MM.1S (cell line): ENCODE measurements at regions not wholly inside any gene's neighbourhood (a gene's known extent, or its start where the extent isn't known, plus 50 kb on each side); places are given as distances from the start of the nearest gene placed in this dataset.

Experiments used
- DNase-seq: peaks from one replicate; pipeline ENCODE4 v3.0.0-alpha.2; 2015
- H2AFZ ChIP-seq: fragments of 300-600 bp; sonication (generic); 2 replicates; pipeline ENCODE4 v1.6.0; 2016; ENCODE audit warnings: antibody characterized with exemption, low read length
- H3F3A ChIP-seq: fragments of 300-600 bp; sonication (generic); 2 replicates; pipeline ENCODE4 v1.6.1; 2016; ENCODE audit warnings: mild to moderate bottlenecking, antibody characterized with exemption, low read length, moderate library complexity, mixed read lengths; ENCODE audit not compliant: insufficient read depth
- H3K27ac ChIP-seq: fragments of 300-600 bp; sonication (generic); 2 replicates; pipeline ENCODE4 v1.5.1; 2016; ENCODE audit warnings: mild to moderate bottlenecking, low read length
- H3K27me3 ChIP-seq: fragments of 300-600 bp; sonication (generic); replicated peaks from 2 replicates; pipeline ENCODE4 v1.6.0; 2016; ENCODE audit warnings: low read length; ENCODE audit not compliant: insufficient read depth
- H3K36me3 ChIP-seq: fragments of 300-600 bp; sonication (generic); replicated peaks from 2 replicates; pipeline ENCODE4 v1.6.1; 2016; ENCODE audit warnings: mild to moderate bottlenecking, low read length, mixed read lengths; ENCODE audit not compliant: insufficient read depth
- H3K4me1 ChIP-seq: fragments of 300-600 bp; sonication (generic); 2 replicates; pipeline ENCODE4 v1.6.1; 2016; ENCODE audit warnings: low read length, mixed read lengths
- H3K4me2 ChIP-seq: fragments of 300-600 bp; sonication (generic); 2 replicates; pipeline ENCODE4 v1.6.0; 2016; ENCODE audit warnings: low read depth, low read length
- H3K4me3 ChIP-seq: fragments of 300-600 bp; sonication (generic); 2 replicates; pipeline ENCODE4 v1.5.1; 2016; ENCODE audit warnings: low read length, mixed read lengths
- H3K79me2 ChIP-seq: fragments of 300-600 bp; sonication (generic); 2 replicates; pipeline ENCODE4 v1.6.1; 2016; ENCODE audit warnings: mixed run types, low read length, mixed read lengths
- H3K9ac ChIP-seq: fragments of 300-600 bp; sonication (generic); 2 replicates; pipeline ENCODE4 v1.6.1; 2016; ENCODE audit warnings: low read length, mixed read lengths
- H3K9me2 ChIP-seq: fragments of 300-600 bp; sonication (generic); replicated peaks from 2 replicates; pipeline ENCODE4 v1.6.1; 2016; ENCODE audit warnings: mild to moderate bottlenecking, low read length, mixed read lengths; ENCODE audit not compliant: insufficient read depth
- H3K9me3 ChIP-seq: fragments of 300-600 bp; sonication (generic); replicated peaks from 2 replicates; pipeline ENCODE4 v1.6.1; 2016; ENCODE audit warnings: mild to moderate bottlenecking, low read length, mixed read lengths; ENCODE audit not compliant: insufficient read depth
- H4K20me1 ChIP-seq: fragments of 300-600 bp; sonication (generic); 2 replicates; pipeline ENCODE4 v1.6.1; 2016; ENCODE audit warnings: mild to moderate bottlenecking, low read length, moderate library complexity, mixed read lengths; ENCODE audit not compliant: insufficient read depth
- CTCF ChIP-seq: fragments of 300-600 bp; sonication (generic); IDR thresholded peaks from 2 replicates; pipeline ENCODE4 v1.5.1; 2016; ENCODE audit warnings: antibody characterized with exemption, low read length, mixed read lengths
- EZH2 ChIP-seq: fragments of 300-600 bp; sonication (generic); optimal IDR thresholded peaks from 2 replicates; pipeline ENCODE3; 2017; ENCODE audit warnings: low read depth, mild to moderate bottlenecking, antibody characterized with exemption, low read length, mixed read lengths
- EZH2phosphoT487 ChIP-seq: fragments of 300-600 bp; sonication (generic); IDR thresholded peaks from 2 replicates; pipeline ENCODE4 v1.6.1; 2018; ENCODE audit warnings: antibody characterized with exemption, low read length

- TF ChIP-seq EZH2phosphoT487 = no peak
- no peak for TF ChIP-seq CTCF
- no peak for TF ChIP-seq EZH2
- no peaks in the 10 kb centered on the region for H3K36me3 ChIP-seq
- DNase-seq = no peak
- H3K27me3 ChIP-seq = no peaks in the 10 kb centered on the region
- H3K9me3 ChIP-seq = no peaks in the 10 kb centered on the region
- no peak overlapping the region for H2AFZ ChIP-seq
- no peak overlapping the region for H3K27ac ChIP-seq
- H3K9me2 ChIP-seq = no peaks in the 10 kb centered on the region
- H4K20me1 ChIP-seq = no peaks in the 10 kb centered on the region
- no peaks in the 10 kb centered on the region for H3F3A ChIP-seq
- no peaks in the 10 kb centered on the region for H3K79me2 ChIP-seq
- H3K9ac ChIP-seq = no peak overlapping the region
- peaks cover 12% of the 10 kb centered on the region for H3K4me1 ChIP-seq
- no peak overlapping the region for H3K4me3 ChIP-seq
- no peak overlapping the region for H3K4me2 ChIP-seq
Observed at GRCh38 chr10:57460540-57460939, 807.2 kb downstream of the IPMK start.

GRCh38 chr10:57457972-57458512, 809.7 kb downstream of the IPMK start:
- Histone ChIP-seq H3K9me3 (no peaks in the 10 kb centered on the region), H3K4me2 (peak overlapping the region; percentile 30; the same call in 1 of the 2 replicates), H3F3A (no peaks in the 10 kb centered on the region), H2AFZ (0 out of 2 replicates have a peak overlapping the region, but pooled peaks have one; percentile 6), H3K27ac (no peak overlapping the region), H3K9me2 (no peaks in the 10 kb centered on the region), H3K79me2 (no peaks in the 10 kb centered on the region), H3K9ac (no peak overlapping the region), H3K27me3 (no peaks in the 10 kb centered on the region), H3K36me3 (no peaks in the 10 kb centered on the region), H3K4me1 (peaks cover 12% of the 10 kb centered on the region), H4K20me1 (no peaks in the 10 kb centered on the region), H3K4me3 (no peak overlapping the region)
- peak; percentile 47 for DNase-seq
- TF ChIP-seq EZH2phosphoT487 (no peak), CTCF (no peak), EZH2 (no peak)

GRCh38 chr10:57430376-57430775, 837.3 kb downstream of the IPMK start:
- Histone ChIP-seq H3K27me3 (no peaks in the 10 kb centered on the region), H3K27ac (no peak overlapping the region), H3F3A (no peaks in the 10 kb centered on the region), H3K9ac (no peak overlapping the region), H2AFZ (no peak overlapping the region), H3K4me2 (no peak overlapping the region), H3K9me3 (no peaks in the 10 kb centered on the region; the same call in 1 of the 2 replicates), H3K9me2 (no peaks in the 10 kb centered on the region), H3K79me2 (no peaks in the 10 kb centered on the region), H3K4me3 (no peak overlapping the region), H3K4me1 (no peaks in the 10 kb centered on the region), H3K36me3 (no peaks in the 10 kb centered on the region), H4K20me1 (no peaks in the 10 kb centered on the region)
- TF ChIP-seq CTCF = no peak
- no peak for TF ChIP-seq EZH2
- TF ChIP-seq EZH2phosphoT487 = no peak
- no peak for DNase-seq
